NCI-H146 treated with DMSO at 0.1 percent for 48 hours (cell line): ENCODE measurements at regions not wholly inside any gene's neighbourhood (a gene's known extent, or its start where the extent isn't known, plus 50 kb on each side); places are given as distances from the start of the nearest gene placed in this dataset.

Experiments
- DNase-seq: peaks from one replicate; lab custom pipeline; 2025; ENCODE audit not compliant: unreplicated experiment; lab: John Stamatoyannopoulos, UW

- no peak for DNase-seq
Measured at GRCh38 chr1:115145226-115145625, 55.9 kb upstream of the TSPAN2 start.

DNA sequence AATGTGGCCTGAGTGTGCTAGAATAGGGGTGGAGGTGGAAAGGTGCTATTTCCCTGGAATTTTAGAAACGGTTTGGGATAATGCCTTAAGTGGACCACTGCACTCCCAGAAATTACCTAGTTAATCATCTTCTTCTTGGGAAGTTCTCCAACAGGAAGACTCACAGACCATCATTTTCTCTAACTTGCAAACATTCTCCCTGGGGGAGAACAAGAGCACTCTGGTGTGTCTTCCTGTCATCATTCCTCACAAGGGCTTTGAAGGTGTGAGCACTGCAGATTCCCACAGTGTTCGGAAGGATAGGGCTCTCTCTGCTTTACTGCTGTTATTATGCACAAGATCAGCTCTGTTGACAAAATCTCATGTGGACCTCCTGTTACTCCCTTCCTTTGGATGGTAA is 54.9 kb upstream of the TSPAN2 start:
- DNase-seq, result no peak

DNA sequence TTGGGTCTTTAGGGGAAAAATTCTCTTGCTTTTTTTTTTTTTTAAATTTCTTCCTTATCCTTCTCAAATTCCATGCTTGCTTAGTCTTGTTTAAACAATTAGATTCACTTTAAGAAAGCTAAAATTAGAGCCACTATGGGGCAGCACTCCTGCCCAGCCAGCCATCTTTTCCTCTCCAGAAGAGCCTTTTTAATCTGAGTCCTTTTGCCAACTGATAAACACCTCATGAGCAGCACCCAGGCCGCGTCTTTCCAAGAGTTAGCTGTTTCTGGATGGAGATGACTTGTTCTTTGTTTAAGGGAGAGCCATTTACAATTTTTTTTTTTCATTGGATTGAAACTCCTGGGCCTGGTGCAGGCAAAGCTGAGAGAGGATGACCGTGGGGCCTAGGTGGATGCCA is 53.3 kb upstream of the TSPAN2 start:
- no peak for DNase-seq

- DNase-seq, result no peak
Measured at GRCh38 chr1:115141145-115141454, 51.8 kb upstream of the TSPAN2 start.

GRCh38 chr1:115140442-115141144 is 51.3 kb upstream of the TSPAN2 start:
- DNase-seq, result no peak

DNA sequence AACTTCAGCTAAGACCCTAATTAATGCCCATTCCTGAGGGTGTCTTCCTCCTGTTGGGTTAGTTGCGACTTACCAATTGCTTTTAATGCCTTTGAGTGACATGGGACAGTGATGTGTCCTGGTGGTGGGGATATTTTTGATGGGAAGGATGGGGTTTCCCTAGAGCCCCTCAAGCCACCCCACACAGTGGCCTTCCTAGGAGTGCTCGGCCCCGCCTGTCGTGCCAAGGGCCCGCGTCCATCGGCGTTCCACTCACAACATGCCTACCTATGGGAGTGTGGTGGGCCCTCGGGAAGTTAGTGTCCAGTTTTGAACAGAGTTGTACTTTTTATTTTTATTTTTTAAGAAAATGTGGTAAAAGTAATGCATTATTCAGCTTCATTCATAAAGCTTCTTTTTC is 50.1 kb upstream of the TSPAN2 start:
- no peak for DNase-seq
